ENCODE measurements at regions not wholly inside any gene's neighbourhood (a gene's known extent, or its start where the extent isn't known, plus 50 kb on each side); places are given as distances from the start of the nearest gene placed in this dataset.
"Not testable (repeated sequence)": the region's sequence is repeated elsewhere in the genome, so short reads cannot be mapped to it uniquely, and the experiment has no call there.

GRCh38 chr2:118752762-118753429, 94.6 kb downstream of the EN1 start:
- Histone ChIP-seq H3K4me1 (ENCODE audit: insufficient read depth, low read length) (no peaks in the 10 kb centered on the region), H3K4me3 (ENCODE audit: low read length) (no peak overlapping the region), H3K9me3 (ENCODE audit: low read depth, low read length) (no peaks in the 10 kb centered on the region), H3K27me3 (ENCODE audit: insufficient read depth, low read length) (no peaks in the 10 kb centered on the region)

- Histone ChIP-seq H3K4me3 (ENCODE audit: low read length) (no peak overlapping the region), H3K9me3 (ENCODE audit: low read depth, low read length) (no peaks in the 10 kb centered on the region), H3K27me3 (ENCODE audit: insufficient read depth, low read length) (no peaks in the 10 kb centered on the region), H3K4me1 (ENCODE audit: insufficient read depth, low read length) (no peaks in the 10 kb centered on the region)
Measured at GRCh38 chr2:118750959-118751565, 96.4 kb downstream of the EN1 start.

GRCh38 chr2:118748245-118748885, 99.1 kb downstream of the EN1 start:
- Histone ChIP-seq H3K4me1 (ENCODE audit: insufficient read depth, low read length) (no peaks in the 10 kb centered on the region), H3K4me3 (ENCODE audit: low read length) (no peak overlapping the region), H3K27me3 (ENCODE audit: insufficient read depth, low read length) (no peaks in the 10 kb centered on the region), H3K9me3 (ENCODE audit: low read depth, low read length) (no peaks in the 10 kb centered on the region)

GRCh38 chr2:118747637-118748036, 99.8 kb downstream of the EN1 start:
- Histone ChIP-seq H3K4me3 (ENCODE audit: low read length) (no peak overlapping the region), H3K27me3 (ENCODE audit: insufficient read depth, low read length) (no peaks in the 10 kb centered on the region)

GRCh38 chr2:118747066-118747465, 100.4 kb downstream of the EN1 start:
- H3K4me1 ChIP-seq (ENCODE audit: insufficient read depth, low read length) = no peaks in the 10 kb centered on the region
- no peak overlapping the region for H3K4me3 ChIP-seq (ENCODE audit: low read length)
- no peaks in the 10 kb centered on the region for H3K9me3 ChIP-seq (ENCODE audit: low read depth, low read length)
- no peaks in the 10 kb centered on the region for H3K27me3 ChIP-seq (ENCODE audit: insufficient read depth, low read length)

More at GRCh38 chr2:118747637-118748036, 99.8 kb downstream of the EN1 start:
- Histone ChIP-seq H3K9me3 (ENCODE audit: low read depth, low read length) (no peaks in the 10 kb centered on the region), H3K4me1 (ENCODE audit: insufficient read depth, low read length) (no peaks in the 10 kb centered on the region)

GRCh38 chr2:118744682-118745181, 102.7 kb downstream of the EN1 start:
- not testable (repeated sequence) for H3K4me1 ChIP-seq (ENCODE audit: insufficient read depth, low read length); H3K4me3 ChIP-seq (ENCODE audit: low read length); H3K27me3 ChIP-seq (ENCODE audit: insufficient read depth, low read length); H3K9me3 ChIP-seq (ENCODE audit: low read depth, low read length)

GRCh38 chr2:118738524-118739308, 108.7 kb downstream of the EN1 start:
- Histone ChIP-seq H3K9me3 (ENCODE audit: low read depth, low read length) (no peaks in the 10 kb centered on the region), H3K27me3 (ENCODE audit: insufficient read depth, low read length) (no peaks in the 10 kb centered on the region), H3K4me1 (ENCODE audit: insufficient read depth, low read length) (no peaks in the 10 kb centered on the region), H3K4me3 (ENCODE audit: low read length) (no peak overlapping the region)

- Histone ChIP-seq H3K9me3 (ENCODE audit: low read depth, low read length) (no peaks in the 10 kb centered on the region), H3K4me3 (ENCODE audit: low read length) (no peak overlapping the region), H3K4me1 (ENCODE audit: insufficient read depth, low read length) (no peaks in the 10 kb centered on the region), H3K27me3 (ENCODE audit: insufficient read depth, low read length) (no peaks in the 10 kb centered on the region)
Measured at GRCh38 chr2:118738106-118738505, 109.3 kb downstream of the EN1 start.

GRCh38 chr2:118737684-118738083, 109.8 kb downstream of the EN1 start:
- H3K4me3 ChIP-seq (ENCODE audit: low read length) = no peak overlapping the region
- no peaks in the 10 kb centered on the region for H3K9me3 ChIP-seq (ENCODE audit: low read depth, low read length)
- no peaks in the 10 kb centered on the region for H3K27me3 ChIP-seq (ENCODE audit: insufficient read depth, low read length)
- H3K4me1 ChIP-seq (ENCODE audit: insufficient read depth, low read length) = no peaks in the 10 kb centered on the region

- no peaks in the 10 kb centered on the region for H3K27me3 ChIP-seq (ENCODE audit: insufficient read depth, low read length)
- no peaks in the 10 kb centered on the region for H3K4me1 ChIP-seq (ENCODE audit: insufficient read depth, low read length)
- H3K4me3 ChIP-seq (ENCODE audit: low read length) = no peak overlapping the region
- no peaks in the 10 kb centered on the region for H3K9me3 ChIP-seq (ENCODE audit: low read depth, low read length)
Measured at GRCh38 chr2:118732432-118732831, 115.0 kb downstream of the EN1 start.

GRCh38 chr2:118731413-118731812, 116.0 kb downstream of the EN1 start:
- no peaks in the 10 kb centered on the region for H3K27me3 ChIP-seq (ENCODE audit: insufficient read depth, low read length)
- no peaks in the 10 kb centered on the region for H3K9me3 ChIP-seq (ENCODE audit: low read depth, low read length)
- H3K4me1 ChIP-seq (ENCODE audit: insufficient read depth, low read length) = no peaks in the 10 kb centered on the region
- H3K4me3 ChIP-seq (ENCODE audit: low read length) = no peak overlapping the region

GRCh38 chr2:118730405-118730804, 117.0 kb downstream of the EN1 start:
- H3K4me1 ChIP-seq (ENCODE audit: insufficient read depth, low read length) = no peaks in the 10 kb centered on the region
- H3K27me3 ChIP-seq (ENCODE audit: insufficient read depth, low read length) = no peaks in the 10 kb centered on the region
- H3K9me3 ChIP-seq (ENCODE audit: low read depth, low read length) = no peaks in the 10 kb centered on the region
- H3K4me3 ChIP-seq (ENCODE audit: low read length) = no peak overlapping the region

GRCh38 chr2:118729760-118730159, 117.7 kb downstream of the EN1 start:
- no peaks in the 10 kb centered on the region for H3K27me3 ChIP-seq (ENCODE audit: insufficient read depth, low read length)
- H3K4me3 ChIP-seq (ENCODE audit: low read length) = no peak overlapping the region
- no peaks in the 10 kb centered on the region for H3K4me1 ChIP-seq (ENCODE audit: insufficient read depth, low read length)
- no peaks in the 10 kb centered on the region for H3K9me3 ChIP-seq (ENCODE audit: low read depth, low read length)

- no peaks in the 10 kb centered on the region for H3K4me1 ChIP-seq (ENCODE audit: insufficient read depth, low read length)
- no peaks in the 10 kb centered on the region for H3K27me3 ChIP-seq (ENCODE audit: insufficient read depth, low read length)
- no peak overlapping the region for H3K4me3 ChIP-seq (ENCODE audit: low read length)
- H3K9me3 ChIP-seq (ENCODE audit: low read depth, low read length) = no peaks in the 10 kb centered on the region
Measured at GRCh38 chr2:118728984-118729383, 118.5 kb downstream of the EN1 start.

- no peaks in the 10 kb centered on the region for H3K9me3 ChIP-seq (ENCODE audit: low read depth, low read length)
- no peak overlapping the region for H3K4me3 ChIP-seq (ENCODE audit: low read length)
- H3K27me3 ChIP-seq (ENCODE audit: insufficient read depth, low read length) = no peaks in the 10 kb centered on the region
Measured at GRCh38 chr2:118726821-118727220, 120.6 kb downstream of the EN1 start.

More at GRCh38 chr2:118726821-118727220, 120.6 kb downstream of the EN1 start:
- H3K4me1 ChIP-seq (ENCODE audit: insufficient read depth, low read length) = no peaks in the 10 kb centered on the region

Data from mononuclear cell (primary cell).